CD4-positive, alpha-beta T cell treated with Interferon alpha-2 for 1 hour (primary cell): ENCODE measurements at regions not wholly inside any gene's neighbourhood (a gene's known extent, or its start where the extent isn't known, plus 50 kb on each side); places are given as distances from the start of the nearest gene placed in this dataset.

ENCODE experiments used
- DNase-seq, 2 donors: peaks; one replicate each; pipeline ENCODE4 v3.0.0-alpha.2; 2020 to 2022

DNA sequence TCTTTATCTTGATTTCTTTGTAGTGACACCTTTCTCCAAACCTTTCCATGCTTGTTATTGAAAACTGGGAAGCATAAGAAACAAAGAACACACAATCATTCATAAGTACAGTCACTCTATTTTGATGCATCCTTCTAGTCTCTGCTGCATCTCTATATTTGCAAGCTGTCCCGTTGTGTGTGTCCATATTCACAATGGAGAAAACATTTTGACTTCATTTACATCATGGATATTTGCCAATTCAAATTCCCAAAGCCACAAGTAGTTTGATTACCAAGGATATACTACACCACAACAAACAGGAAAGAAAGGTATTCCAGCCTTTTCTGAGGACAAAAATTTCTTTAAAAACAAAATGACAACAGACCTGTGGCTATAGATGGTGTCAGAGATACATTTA lies 673.8 kb downstream of the STIM2 start:
- DNase-seq, result no peak

GRCh38 chr4:27568236-27568951 lies 707.8 kb downstream of the STIM2 start:
- no peak for DNase-seq

DNA sequence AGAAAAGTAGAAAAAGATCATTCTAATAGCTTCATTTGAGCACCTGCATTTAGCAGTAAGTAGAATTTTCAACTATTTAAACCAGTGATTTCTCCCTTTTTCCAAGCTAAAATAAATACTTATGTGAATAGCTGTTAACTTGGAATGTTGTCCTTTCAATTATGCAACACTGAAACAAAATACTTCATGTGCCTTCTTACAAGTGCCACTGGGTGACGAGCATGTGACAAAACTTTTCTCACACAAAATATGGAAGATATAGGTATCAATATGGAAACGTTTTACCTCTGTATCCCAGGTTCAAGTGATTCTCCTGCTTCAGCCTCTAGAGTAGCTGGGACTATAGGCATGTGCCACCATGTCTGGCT lies 708.3 kb downstream of the STIM2 start:
- no peak for DNase-seq

DNA sequence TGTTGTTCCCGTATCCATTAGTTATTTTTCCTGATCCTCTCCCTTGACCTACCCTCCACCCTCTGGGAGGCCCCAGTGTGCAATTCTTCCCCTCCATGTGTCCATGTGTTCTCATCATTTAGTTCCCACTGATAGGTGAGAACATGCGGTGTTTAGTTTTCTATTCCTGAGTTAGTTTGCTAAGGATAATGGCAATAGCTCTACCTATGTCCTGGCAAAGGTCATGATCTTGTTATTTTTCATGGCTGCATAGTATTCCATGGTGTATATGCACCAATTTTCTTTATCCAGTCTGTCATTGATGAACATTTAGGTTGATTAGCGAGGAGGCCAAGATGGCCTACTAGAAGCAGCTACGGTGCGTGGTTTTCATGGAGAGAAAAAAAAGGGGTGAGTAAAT lies 714.1 kb downstream of the STIM2 start:
- DNase-seq, result no peak

DNA sequence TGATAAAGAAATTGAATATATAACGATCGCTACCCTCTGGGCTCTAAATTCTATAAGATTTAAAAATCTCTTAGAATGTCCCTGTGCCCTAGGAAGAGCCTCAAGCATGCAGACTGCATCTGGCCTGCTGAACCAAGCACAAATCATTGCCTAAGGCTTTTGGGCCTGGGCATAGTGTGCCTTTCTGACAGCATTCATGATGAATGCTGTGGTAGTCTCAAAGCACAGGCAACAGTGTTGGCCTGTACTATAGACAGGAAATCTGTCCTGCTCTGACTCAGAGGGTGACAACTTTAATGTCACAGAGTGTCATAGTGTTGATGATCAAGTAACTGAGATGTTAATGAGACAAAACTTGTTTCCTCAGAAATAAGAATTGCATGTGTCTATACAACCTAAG lies 717.3 kb downstream of the STIM2 start:
- DNase-seq, result no peak

GRCh38 chr4:27592738-27593137 lies 732.1 kb downstream of the STIM2 start:
- no peak for DNase-seq

GRCh38 chr4:27594922-27595321 lies 734.3 kb downstream of the STIM2 start:
- DNase-seq, result no peak

DNA sequence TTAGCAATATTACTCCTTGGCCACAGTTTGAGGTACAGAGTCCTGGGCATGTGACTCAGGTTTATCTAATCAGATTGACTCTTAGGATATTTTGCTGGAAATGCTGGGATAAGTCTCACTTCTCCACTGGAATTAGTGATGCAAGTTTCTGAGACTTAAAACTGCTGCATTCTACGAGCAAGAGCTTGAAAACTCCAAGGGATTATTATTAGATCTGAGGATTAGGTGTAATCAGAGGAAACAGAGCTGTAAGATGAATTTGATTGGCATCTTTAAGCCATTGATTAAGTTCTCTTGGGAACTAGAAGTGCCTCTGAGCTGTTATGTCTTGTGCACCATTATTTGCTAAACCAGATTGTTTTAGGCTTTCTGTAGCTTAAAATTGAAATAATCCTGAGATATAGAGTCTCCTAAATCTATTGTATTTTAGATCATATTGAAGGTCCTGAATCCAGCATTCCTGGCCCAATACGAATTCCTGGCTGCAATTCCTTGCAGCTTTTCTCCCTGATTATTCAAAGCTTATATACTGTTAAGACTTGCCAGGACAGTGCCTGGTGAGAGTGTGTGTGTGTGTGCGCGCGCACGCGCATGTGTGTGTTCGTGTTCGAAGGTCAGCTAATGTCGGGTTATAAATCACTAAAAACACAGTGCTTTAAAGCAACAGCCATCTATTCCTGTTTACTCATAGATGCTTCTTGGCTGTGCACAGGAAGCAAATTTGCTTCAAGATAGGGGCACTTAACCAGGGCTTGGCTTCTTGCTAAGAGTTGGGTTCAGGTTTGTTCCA lies 735.1 kb downstream of the STIM2 start:
- DNase-seq, result no peak

GRCh38 chr4:27602172-27602571 lies 741.5 kb downstream of the STIM2 start:
- DNase-seq, result no peak

DNA sequence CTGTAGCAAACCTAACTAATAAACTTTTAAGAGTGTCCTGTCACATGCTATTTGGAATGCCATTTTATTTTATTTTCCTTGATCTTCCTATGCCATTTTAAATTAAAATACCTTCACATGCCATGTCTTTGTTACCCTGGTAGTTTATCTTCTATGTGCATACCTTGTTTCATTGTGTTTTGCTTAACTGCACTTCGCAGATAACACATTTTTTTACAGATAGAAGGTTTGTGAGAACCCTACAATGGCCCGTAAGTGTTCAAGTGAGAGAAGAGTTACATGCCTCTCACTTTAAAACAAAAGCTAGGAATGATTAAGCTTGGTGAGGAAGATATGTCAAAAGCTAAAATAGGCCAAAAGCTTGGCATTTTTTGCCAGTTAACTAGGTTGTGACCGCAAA lies 744.1 kb downstream of the STIM2 start:
- DNase-seq, result no peak

DNA sequence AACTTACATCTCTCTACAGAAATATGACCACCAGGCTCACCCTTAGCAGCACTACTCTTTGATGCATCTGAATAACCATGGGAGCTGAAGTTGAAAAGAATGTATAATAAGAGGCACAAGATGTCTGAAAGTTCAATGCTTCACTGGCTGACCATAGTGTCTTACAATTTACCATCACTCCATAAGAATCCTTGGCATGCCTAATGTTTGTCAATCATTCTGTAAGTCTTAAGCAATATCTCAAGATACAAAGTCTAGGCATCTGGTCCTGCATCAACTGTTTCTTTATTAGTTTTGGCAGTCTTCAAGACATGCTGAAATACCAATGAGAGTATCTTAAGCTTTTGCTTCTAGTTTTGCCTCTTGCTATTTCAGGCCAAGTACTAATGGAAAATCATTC lies 755.5 kb downstream of the STIM2 start:
- DNase-seq, result no peak

- DNase-seq, result no peak
These were observed 758.8 kb downstream of the STIM2 start for GRCh38 chr4:27619435-27619834.

DNA sequence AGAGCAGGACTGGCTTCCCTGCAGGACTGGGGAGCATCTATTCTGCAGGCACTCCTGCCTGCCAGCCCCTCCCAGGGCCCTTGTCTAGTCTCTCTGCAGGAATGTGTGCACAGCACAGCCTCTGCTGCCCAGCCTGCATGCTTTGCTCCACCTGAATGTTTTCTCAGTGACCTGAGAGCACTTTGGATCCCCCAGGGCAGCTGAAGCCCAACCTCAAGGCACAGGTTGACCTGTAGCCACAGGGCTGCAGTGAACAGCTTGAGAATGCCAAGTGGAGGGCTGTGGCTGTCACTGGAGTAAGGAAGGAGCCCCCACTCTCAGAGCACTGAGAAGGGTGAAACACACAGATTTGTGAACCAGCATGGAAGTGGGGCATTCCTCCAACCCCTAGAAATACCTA lies 760.2 kb downstream of the STIM2 start:
- no peak for DNase-seq

DNA sequence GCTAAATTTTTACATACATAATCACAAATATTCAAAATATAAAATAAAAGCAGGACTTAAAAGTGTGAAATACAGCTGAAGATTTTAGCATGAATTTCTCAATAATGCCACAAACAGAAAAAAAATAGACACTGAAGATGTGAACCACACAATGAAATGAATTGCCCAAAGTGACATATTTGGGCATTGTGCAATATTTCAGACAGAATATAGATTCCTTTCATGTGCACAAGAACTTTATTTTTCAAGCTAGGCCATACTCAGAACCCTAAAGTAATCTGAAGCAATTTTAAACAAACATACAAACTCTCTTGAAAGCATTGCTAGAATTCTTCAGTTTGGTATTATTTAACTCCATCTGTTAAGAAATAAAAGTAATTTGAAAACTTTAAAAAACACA lies 764.1 kb downstream of the STIM2 start:
- DNase-seq, result no peak

DNA sequence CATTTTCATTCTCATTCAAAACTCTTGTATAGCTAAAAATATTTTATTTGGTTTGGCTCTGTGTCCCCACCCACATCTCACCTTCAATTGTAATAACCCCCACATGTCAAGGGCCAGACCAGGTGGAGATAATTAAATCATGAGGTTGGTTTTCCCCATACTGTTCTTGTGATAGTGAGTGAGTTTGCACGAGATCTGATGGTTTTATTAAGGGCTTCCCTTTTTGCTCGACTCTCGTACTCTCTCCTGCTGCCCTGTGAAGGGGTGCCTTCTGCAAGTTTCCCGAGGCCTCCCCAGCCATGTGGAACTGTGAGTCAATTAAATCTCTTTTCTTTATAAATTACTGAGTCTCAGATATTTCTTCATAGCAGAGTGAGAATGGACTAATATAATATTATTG lies 768.0 kb downstream of the STIM2 start:
- no peak for DNase-seq

- DNase-seq, result no peak
These were observed 769.0 kb downstream of the STIM2 start for GRCh38 chr4:27629532-27630225.

- no peak for DNase-seq
These were observed 775.6 kb downstream of the STIM2 start for GRCh38 chr4:27635936-27636913.

DNA sequence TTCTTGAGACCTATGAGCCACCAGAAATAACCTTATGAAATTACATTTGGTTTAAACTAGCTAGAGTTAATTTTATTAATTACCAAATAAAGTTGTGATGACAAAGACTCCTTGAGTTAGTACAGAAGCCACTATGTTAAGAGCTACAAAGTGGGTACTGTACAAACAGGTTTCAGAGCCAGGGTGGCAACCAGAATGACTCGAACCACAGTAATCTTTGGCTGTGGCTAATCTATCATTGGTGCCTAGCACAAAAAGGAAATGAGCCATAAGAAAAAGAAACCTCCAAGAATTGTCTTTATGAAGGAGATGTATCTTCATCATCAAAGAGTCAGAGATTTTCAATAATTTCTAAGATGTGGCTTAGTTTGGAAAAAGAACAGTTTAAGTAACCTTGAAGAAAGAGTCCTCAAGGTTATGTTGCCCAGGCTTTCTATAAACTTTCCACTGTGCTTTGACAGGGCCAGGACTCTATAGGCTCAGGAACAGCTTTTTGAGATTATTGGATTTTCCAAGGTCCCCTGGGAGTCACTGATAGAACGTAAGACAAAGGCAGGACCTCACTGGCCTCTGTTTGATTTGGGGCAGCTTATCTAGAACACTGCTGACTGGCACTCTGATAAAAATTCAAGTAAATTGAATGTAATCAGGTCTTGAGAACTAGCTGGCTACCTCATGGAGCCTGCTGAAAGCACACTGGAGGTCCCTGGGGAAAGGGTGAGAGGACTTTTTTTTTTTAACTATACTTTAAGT lies 777.7 kb downstream of the STIM2 start:
- no peak for DNase-seq

DNA sequence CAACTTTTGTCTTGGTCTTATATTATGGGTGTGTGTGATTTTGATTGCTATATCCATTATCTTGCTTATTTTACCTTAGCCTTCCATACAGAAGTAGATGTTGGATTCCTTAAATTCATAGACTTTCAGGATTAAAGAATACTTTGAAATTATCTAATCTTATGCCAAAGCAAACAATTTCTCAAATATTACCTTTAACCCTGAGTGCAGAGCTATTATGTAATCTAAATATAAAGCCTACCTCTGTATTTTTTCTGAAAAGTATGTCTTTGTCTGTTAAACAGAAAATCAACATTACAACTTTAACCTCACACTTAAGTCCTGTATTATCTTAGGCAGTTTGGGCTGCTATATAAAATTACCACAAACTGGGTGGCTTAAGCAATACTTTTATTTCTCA lies 782.5 kb downstream of the STIM2 start:
- DNase-seq, result no peak

GRCh38 chr4:27648416-27648815 lies 787.8 kb downstream of the STIM2 start:
- DNase-seq, result no peak

GRCh38 chr4:27662426-27662825 lies 801.8 kb downstream of the STIM2 start:
- no peak for DNase-seq

DNA sequence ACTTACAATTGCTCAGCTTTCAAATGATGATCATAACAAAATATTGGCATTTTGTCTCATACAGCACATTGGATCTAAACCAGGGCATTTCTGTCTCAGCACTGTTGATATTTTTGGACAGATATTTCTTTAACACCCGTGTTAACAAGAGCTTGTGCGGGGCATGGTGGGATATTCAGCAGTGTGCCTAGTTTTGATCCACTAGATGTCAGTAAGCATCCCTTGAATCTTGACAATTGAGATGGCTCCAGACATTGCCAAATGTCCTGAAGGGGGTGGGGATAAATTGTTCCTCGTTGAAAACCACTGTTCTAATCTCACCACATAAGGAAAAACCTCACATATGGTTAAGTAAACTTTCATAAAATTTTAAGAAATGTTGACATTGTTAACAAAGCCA lies 806.3 kb downstream of the STIM2 start:
- no peak for DNase-seq
